ENCODE measurements at regions not wholly inside any gene's neighbourhood (a gene's known extent, or its start where the extent isn't known, plus 50 kb on each side); places are given as distances from the start of the nearest gene placed in this dataset.

- TF ChIP-seq GATA3 (IDR thresholded peaks at IDR 0.05; ENCODE audit: low read depth, low read length) (peak; percentile 71), GATA2 (IDR thresholded peaks at IDR 0.05; ENCODE audit: low read depth, low read length) (peak; percentile 92)
These were observed 60.7 kb upstream of the RFXAP start for GRCh38 chr13:36758345-36758744.

Measured in SH-SY5Y (cell line).